Spleen (tissue), 7 donors: ENCODE measurements at regions not wholly inside any gene's neighbourhood (a gene's known extent, or its start where the extent isn't known, plus 50 kb on each side); places are given as distances from the start of the nearest gene placed in this dataset.

Experiments used
- CTCF ChIP-seq, 11 experiments: fragments of 200-600 bp in 7 of 11; fragments of 450-650 bp in 4 of 11; sonication (generic) in 4 of 11; IDR thresholded peaks in 8 of 11; conservative IDR thresholded peaks in 3 of 11; 1 replicate in 7 of 11; 2 replicates in 4 of 11; pipeline versions ENCODE4 v1.4.0 to v1.8.0; 2016 to 2021; ENCODE audit warnings: antibody characterized with exemption in 11 of 11, inconsistent platforms in 4 of 11, mild to moderate bottlenecking in 1 of 11
- POLR2A ChIP-seq, 3 donors: fragments of 450-650 bp; IDR thresholded peaks; one replicate each; pipeline ENCODE4 v1.5.1; 2017; ENCODE audit warnings: antibody characterized with exemption in 3 of 3, mild to moderate bottlenecking in 1 of 3
- POLR2AphosphoS5 ChIP-seq, 3 donors: sonication (generic); formaldehyde crosslinking; IDR thresholded peaks; one replicate each; pipeline ENCODE4 v1.5.1; 2017; ENCODE audit warnings: antibody characterized with exemption in 3 of 3
- donor health status: DM: no; HTN: no; CAD: no; lungs with moderate emphysema.
- donor health status: DM: no; HTN: no; CAD: no.
- donor health status: DM: no; HTN: no; CAD: no.

DNA sequence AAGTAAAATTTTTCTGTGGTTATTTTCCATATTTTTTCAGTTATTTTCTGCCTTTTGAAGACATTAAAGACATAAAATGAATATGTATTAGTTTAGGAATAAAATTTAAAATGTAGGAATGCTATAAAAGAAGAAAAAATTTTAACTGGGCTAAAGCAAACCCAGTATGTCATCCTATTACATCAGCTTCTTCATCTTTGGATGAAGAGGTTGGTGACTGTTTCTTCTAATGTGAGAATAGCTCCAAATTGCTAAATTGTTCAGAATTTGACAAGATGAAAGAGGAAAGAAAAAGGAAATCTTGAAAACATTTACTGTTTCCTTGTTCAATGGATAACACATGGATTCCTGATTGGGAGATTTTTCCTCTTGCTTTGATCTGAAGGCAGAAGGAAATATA, 52.7 kb upstream of the PZP start:
- TF ChIP-seq CTCF (IDR thresholded peaks at IDR 0.05 in 8 of 11, conservative IDR thresholded peaks at IDR 0.05 in 3 of 11) (no peak), POLR2A (IDR thresholded peaks at IDR 0.05) (no peak), POLR2AphosphoS5 (IDR thresholded peaks at IDR 0.05) (no peak)
